SK-N-MC (cell line): ENCODE measurements at regions not wholly inside any gene's neighbourhood (a gene's known extent, or its start where the extent isn't known, plus 50 kb on each side); places are given as distances from the start of the nearest gene placed in this dataset.
"Not testable (repeated sequence)": the region's sequence is repeated elsewhere in the genome, so short reads cannot be mapped to it uniquely, and the experiment has no call there.

ENCODE experiments used
- DNase-seq: peaks from one replicate; pipeline ENCODE4 v3.0.0-alpha.2; 2011; ENCODE audit warnings: low read depth, low spot score
- H3K27ac ChIP-seq: fragments of 200-600 bp; sonication (generic); 2 replicates; pipeline ENCODE4 v1.5.1; 2016; ENCODE audit warnings: mixed run types
- H3K36me3 ChIP-seq: fragments of 200-600 bp; sonication (generic); 2 replicates; pipeline ENCODE4 v1.6.1; 2017; ENCODE audit warnings: antibody characterized with exemption, low read length, mixed read lengths; ENCODE audit not compliant: insufficient read depth
- H3K4me3 ChIP-seq: fragments of 200-600 bp; sonication (generic); 2 replicates; pipeline ENCODE4 v1.5.1; 2016
- H3K9ac ChIP-seq: fragments of 200-600 bp; sonication (generic); 2 replicates; pipeline ENCODE4 v1.8.0; 2017; ENCODE audit warnings: mixed run types, mixed read lengths; ENCODE audit not compliant: insufficient read length
- H3K9me3 ChIP-seq: fragments of 200-600 bp; sonication (generic); 2 replicates; pipeline ENCODE4 v1.6.1; 2017; ENCODE audit warnings: low read depth, mild to moderate bottlenecking, antibody characterized with exemption, low read length, moderate library complexity, mixed read lengths
- EZH2 ChIP-seq: fragments of 200-600 bp; sonication (generic); IDR thresholded peaks from one replicate; pipeline ENCODE4 v1.6.1; 2017; ENCODE audit warnings: antibody characterized with exemption
- FOXP2 ChIP-seq: optimal IDR thresholded peaks from 2 replicates; pipeline ENCODE3; 2011; ENCODE audit warnings: mild to moderate bottlenecking, moderate library complexity; ENCODE audit not compliant: insufficient read depth; ENCODE audit errors: extremely low read length, control extremely low read depth
- POLR2AphosphoS5 ChIP-seq: IDR thresholded peaks from 2 replicates; pipeline ENCODE4 v1.6.1; 2012; ENCODE audit warnings: mild to moderate bottlenecking, low read depth, low read length, borderline replicate concordance

- TF ChIP-seq FOXP2 (no peak), POLR2AphosphoS5 (no peak), EZH2 (no peak)
- no peak for DNase-seq
- no peak overlapping the region for H3K4me3 ChIP-seq
- H3K9me3 ChIP-seq: no peaks in the 10 kb centered on the region
- no peak overlapping the region for H3K27ac ChIP-seq
- H3K9ac ChIP-seq: no peak overlapping the region
- no peaks in the 10 kb centered on the region for H3K36me3 ChIP-seq
Measured at GRCh38 chr3:67064105-67064504, 66.0 kb downstream of the KBTBD8 start.

DNA sequence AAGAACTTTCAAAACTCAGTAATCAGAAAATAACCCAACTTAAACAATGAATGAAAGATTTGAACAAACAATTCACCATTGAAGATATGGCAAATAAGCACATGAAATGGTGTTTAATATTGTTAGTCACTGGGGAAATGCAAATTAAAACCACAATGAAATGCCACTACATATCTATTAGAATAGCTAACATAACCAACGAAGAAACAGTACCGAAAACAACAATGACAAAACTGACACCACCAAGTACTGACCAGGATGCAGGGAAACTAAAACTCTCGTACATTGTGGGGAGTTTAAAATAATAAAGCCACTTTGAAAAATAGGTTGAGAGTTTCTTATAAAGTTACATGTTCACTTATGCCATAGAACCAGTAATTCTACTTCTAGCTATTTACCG, 69.1 kb downstream of the KBTBD8 start:
- Histone ChIP-seq H3K9me3 (no peaks in the 10 kb centered on the region), H3K4me3 (no peak overlapping the region), H3K9ac (no peak overlapping the region), H3K27ac (no peak overlapping the region), H3K36me3 (no peaks in the 10 kb centered on the region)
- TF ChIP-seq POLR2AphosphoS5 (no peak), FOXP2 (no peak), EZH2 (no peak)
- DNase-seq: no peak

GRCh38 chr3:67072640-67073039, 74.5 kb downstream of the KBTBD8 start:
- H3K9me3 ChIP-seq, H3K4me3 ChIP-seq, H3K36me3 ChIP-seq, H3K27ac ChIP-seq, DNase-seq, H3K9ac ChIP-seq: not testable (repeated sequence)

- no peak for DNase-seq
- Histone ChIP-seq H3K4me3 (no peak overlapping the region), H3K36me3 (no peaks in the 10 kb centered on the region), H3K9me3 (no peaks in the 10 kb centered on the region), H3K27ac (no peak overlapping the region), H3K9ac (no peak overlapping the region)
- TF ChIP-seq EZH2 (no peak), POLR2AphosphoS5 (no peak), FOXP2 (no peak)
Measured at GRCh38 chr3:67073812-67074211, 75.7 kb downstream of the KBTBD8 start.

DNA sequence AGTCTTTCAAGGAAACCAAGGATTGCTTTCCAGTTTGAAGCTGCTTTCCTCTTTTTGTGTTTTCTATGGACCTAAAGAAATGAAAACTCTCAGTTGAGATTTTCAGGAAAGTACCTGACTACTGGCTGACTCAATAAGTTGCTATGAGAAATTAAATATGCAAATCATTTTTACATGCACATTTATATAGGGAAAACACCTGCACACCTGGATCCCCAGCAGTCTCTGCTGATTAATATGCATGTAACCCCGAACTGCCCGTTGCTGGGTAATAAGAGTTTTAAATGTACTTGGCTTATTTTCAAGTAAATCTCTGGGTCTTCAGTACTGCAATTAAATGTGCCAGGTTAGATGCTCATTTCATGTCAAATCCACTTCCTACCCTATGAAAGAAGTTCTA, 77.2 kb downstream of the KBTBD8 start:
- H3K4me3 ChIP-seq: no peak overlapping the region
- TF ChIP-seq EZH2 (no peak), POLR2AphosphoS5 (no peak), FOXP2 (no peak)
- DNase-seq: no peak
- H3K9me3 ChIP-seq: no peaks in the 10 kb centered on the region
- H3K36me3 ChIP-seq: no peaks in the 10 kb centered on the region
- H3K27ac ChIP-seq: no peak overlapping the region
- no peak overlapping the region for H3K9ac ChIP-seq

- no peak overlapping the region for H3K4me3 ChIP-seq
- no peaks in the 10 kb centered on the region for H3K36me3 ChIP-seq
- no peaks in the 10 kb centered on the region for H3K9me3 ChIP-seq
- DNase-seq: no peak
- H3K27ac ChIP-seq: no peak overlapping the region
- TF ChIP-seq FOXP2 (no peak), POLR2AphosphoS5 (no peak), EZH2 (no peak)
- H3K9ac ChIP-seq: no peak overlapping the region
Measured at GRCh38 chr3:67076607-67077006, 78.5 kb downstream of the KBTBD8 start.

- Histone ChIP-seq H3K27ac (no peak overlapping the region), H3K9me3 (no peaks in the 10 kb centered on the region), H3K36me3 (no peaks in the 10 kb centered on the region), H3K4me3 (no peak overlapping the region), H3K9ac (no peak overlapping the region)
- no peak for DNase-seq
- TF ChIP-seq POLR2AphosphoS5: no peak
- TF ChIP-seq EZH2: no peak
- no peak for TF ChIP-seq FOXP2
Measured at GRCh38 chr3:67077656-67078055, 79.5 kb downstream of the KBTBD8 start.

GRCh38 chr3:67082533-67083024, 84.5 kb downstream of the KBTBD8 start:
- Histone ChIP-seq H3K9ac (no peak overlapping the region), H3K36me3 (no peaks in the 10 kb centered on the region), H3K27ac (no peak overlapping the region), H3K4me3 (no peak overlapping the region), H3K9me3 (no peaks in the 10 kb centered on the region)
- DNase-seq: no peak
- no peak for TF ChIP-seq FOXP2
- TF ChIP-seq EZH2: no peak
- TF ChIP-seq POLR2AphosphoS5: no peak

GRCh38 chr3:67083277-67083676, 85.2 kb downstream of the KBTBD8 start:
- no peaks in the 10 kb centered on the region for H3K9me3 ChIP-seq
- no peaks in the 10 kb centered on the region for H3K36me3 ChIP-seq
- DNase-seq: no peak
- no peak overlapping the region for H3K27ac ChIP-seq
- TF ChIP-seq POLR2AphosphoS5 (no peak), EZH2 (no peak), FOXP2 (no peak)
- H3K4me3 ChIP-seq: no peak overlapping the region
- H3K9ac ChIP-seq: no peak overlapping the region
